ENCODE measurements at regions not wholly inside any gene's neighbourhood (a gene's known extent, or its start where the extent isn't known, plus 50 kb on each side); places are given as distances from the start of the nearest gene placed in this dataset.

- peak overlapping the region in 3 of 10 donors; percentile 4 to 51 (median 38) for H3K4me3 Mint-ChIP-seq
- no peaks in the 10 kb centered on the region for H3K27me3 Mint-ChIP-seq
- CTCF ChIA-PET: interaction anchor here (0.5 kb wide), 1 partner anchor 82 kb away, joined by 3 read pairs; no protein-coding TSS in a partner anchor
Observed at GRCh38 chr6:14729129-14729871, 516.6 kb upstream of the JARID2 start.

DNA sequence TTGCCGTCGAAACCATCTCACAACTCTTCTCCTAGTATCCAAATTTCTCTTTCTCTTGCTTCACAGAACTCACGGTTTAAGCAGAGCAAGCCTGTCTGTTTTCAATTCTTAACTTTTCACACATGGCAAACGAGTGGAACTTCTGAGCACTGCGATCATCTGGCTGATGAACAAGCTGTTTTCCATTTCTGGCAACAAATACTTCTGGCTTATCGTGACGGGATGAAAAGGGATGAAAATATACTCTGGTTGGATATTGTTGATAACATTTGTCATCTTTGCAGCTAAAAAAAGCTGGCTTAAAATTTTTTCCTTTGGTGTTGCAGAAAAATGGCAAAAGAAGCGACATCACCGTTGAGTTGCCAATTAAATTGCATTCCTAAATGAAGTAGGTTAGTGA lies 515.2 kb upstream of the JARID2 start:
- Mint-ChIP-seq H3K9me3 (peaks cover 0 to 12% (median 0%) of the 10 kb centered on the region in 11 donors), H3K36me3 (peaks cover 0 to 18% (median 0%) of the 10 kb centered on the region in 5 donors), H3K4me3 (no peak overlapping the region), H3K27me3 (no peaks in the 10 kb centered on the region), H3K27ac (no peak overlapping the region), H3K4me1 (peaks cover 35 to 63% (median 56%) of the 10 kb centered on the region in 7 donors)
- H3K36me3 ChIP-seq (ENCODE audit: control insufficient read depth in 2 of 3, insufficient read depth in 3 of 3, low read length in 3 of 3): no peaks in the 10 kb centered on the region
- ATAC-seq (no peak), DNase-seq (no peak)
- ChIA-PET CTCF (no interaction called here), POLR2A (no interaction called here)
- no peaks in the 10 kb centered on the region for H3K9me3 ChIP-seq (ENCODE audit: control insufficient read depth in 2 of 3, low read length in 3 of 3)
- no peak overlapping the region for H3K4me3 ChIP-seq (ENCODE audit: low read length)
- H3K4me1 ChIP-seq (ENCODE audit: control insufficient read depth in 2 of 2, insufficient read depth in 2 of 2, low read length in 2 of 2): peaks cover 30 to 34% of the 10 kb centered on the region in 2 donors
- intact Hi-C loops (cut with micrococcal nuclease): loop anchor here (5.0 to 10.0 kb wide), 4 partner anchors 57 to 694 kb away; partner anchors contain the start of gene JARID2 (in 2 of the 2)
- H3K27ac ChIP-seq (ENCODE audit: low read depth, low read length): no peak overlapping the region
- H3K27me3 ChIP-seq (ENCODE audit: control insufficient read depth in 2 of 2, insufficient read depth in 2 of 2, low read length in 2 of 2): no peaks in the 10 kb centered on the region

More at GRCh38 chr6:14729129-14729871, 516.6 kb upstream of the JARID2 start:
- POLR2A ChIA-PET: no interaction called here
- Mint-ChIP-seq H3K4me1 (peaks cover 30 to 49% (median 43%) of the 10 kb centered on the region in 7 donors), H3K9me3 (peaks cover 0 to 12% (median 0%) of the 10 kb centered on the region in 11 donors), H3K36me3 (peaks cover 0 to 15% (median 0%) of the 10 kb centered on the region in 5 donors), H3K27ac (peak overlapping the region in 3 of 9 donors; percentile 13 to 68 (median 58))
- DNase-seq (no peak), ATAC-seq (no peak)
- intact Hi-C loops (cut with micrococcal nuclease): no loop called here
- no peaks in the 10 kb centered on the region for H3K27me3 ChIP-seq (ENCODE audit: control insufficient read depth in 2 of 2, insufficient read depth in 2 of 2, low read length in 2 of 2)
- no peak overlapping the region for H3K4me3 ChIP-seq (ENCODE audit: low read length)
- H3K27ac ChIP-seq (ENCODE audit: low read depth, low read length): no peak overlapping the region
- peaks cover 16 to 23% of the 10 kb centered on the region in 2 donors for H3K4me1 ChIP-seq (ENCODE audit: control insufficient read depth in 2 of 2, insufficient read depth in 2 of 2, low read length in 2 of 2)
- H3K36me3 ChIP-seq (ENCODE audit: control insufficient read depth in 2 of 3, insufficient read depth in 3 of 3, low read length in 3 of 3): no peaks in the 10 kb centered on the region
- H3K9me3 ChIP-seq (ENCODE audit: control insufficient read depth in 2 of 3, low read length in 3 of 3): no peaks in the 10 kb centered on the region

DNA sequence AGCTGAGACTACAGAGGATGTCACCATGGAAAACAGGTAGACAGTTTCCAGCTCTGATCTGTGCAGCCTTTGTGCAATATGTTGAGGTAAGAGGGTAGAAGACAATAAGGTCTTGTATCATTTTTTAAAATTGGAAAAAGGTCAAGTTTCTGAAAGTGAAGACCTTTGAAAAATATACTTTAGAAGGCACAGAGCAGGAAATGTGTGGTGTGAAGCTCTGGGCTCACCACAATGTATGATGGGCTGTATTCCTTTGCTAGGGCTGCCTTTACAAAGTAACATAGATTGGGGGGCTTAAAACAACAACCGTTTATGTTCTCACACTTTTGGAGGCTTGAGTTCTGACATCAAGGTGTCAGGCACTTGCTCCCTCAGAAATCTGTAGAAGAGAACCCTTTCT lies 514.3 kb upstream of the JARID2 start:
- Mint-ChIP-seq H3K4me1 (peaks cover 35 to 72% (median 58%) of the 10 kb centered on the region in 7 donors), H3K9me3 (peaks cover 0 to 9% (median 0%) of the 10 kb centered on the region in 11 donors), H3K4me3 (peak overlapping the region in 3 of 10 donors; percentile 24 to 49 (median 42)), H3K27ac (peak overlapping the region in 5 of 9 donors; percentile 17 to 88 (median 70)), H3K27me3 (no peaks in the 10 kb centered on the region), H3K36me3 (peaks cover 0 to 19% (median 0%) of the 10 kb centered on the region in 5 donors)
- no peaks in the 10 kb centered on the region for H3K36me3 ChIP-seq (ENCODE audit: control insufficient read depth in 2 of 3, insufficient read depth in 3 of 3, low read length in 3 of 3)
- no peak overlapping the region for H3K27ac ChIP-seq (ENCODE audit: low read depth, low read length)
- no peak overlapping the region for H3K4me3 ChIP-seq (ENCODE audit: low read length)
- ChIA-PET POLR2A (no interaction called here), CTCF (no interaction called here)
- ATAC-seq: no peak
- intact Hi-C loops (cut with micrococcal nuclease): loop anchor here (2.0 to 10.0 kb wide), 5 partner anchors 17 to 693 kb away; partner anchors contain the start of gene JARID2 (in 2 of the 2)
- H3K27me3 ChIP-seq (ENCODE audit: control insufficient read depth in 2 of 2, insufficient read depth in 2 of 2, low read length in 2 of 2): no peaks in the 10 kb centered on the region
- H3K4me1 ChIP-seq (ENCODE audit: control insufficient read depth in 2 of 2, insufficient read depth in 2 of 2, low read length in 2 of 2): peaks cover 31 to 34% of the 10 kb centered on the region in 2 donors
- no peak for DNase-seq
- H3K9me3 ChIP-seq (ENCODE audit: control insufficient read depth in 2 of 3, low read length in 3 of 3): no peaks in the 10 kb centered on the region

GRCh38 chr6:14732226-14732843 lies 513.5 kb upstream of the JARID2 start:
- Mint-ChIP-seq H3K27me3 (no peaks in the 10 kb centered on the region), H3K4me1 (peaks cover 35 to 78% (median 63%) of the 10 kb centered on the region in 7 donors), H3K9me3 (peaks cover 0 to 8% (median 0%) of the 10 kb centered on the region in 11 donors), H3K36me3 (peaks cover 0 to 21% (median 0%) of the 10 kb centered on the region in 5 donors), H3K27ac (peak overlapping the region in 4 of 9 donors; percentile 0 to 88 (median 75)), H3K4me3 (peak overlapping the region in 9 of 10 donors; percentile 10 to 71 (median 44))
- Histone ChIP-seq H3K4me1 (ENCODE audit: control insufficient read depth in 2 of 2, insufficient read depth in 2 of 2, low read length in 2 of 2) (peaks cover 31 to 34% of the 10 kb centered on the region in 2 donors), H3K4me3 (ENCODE audit: low read length) (no peak overlapping the region), H3K27ac (ENCODE audit: low read depth, low read length) (no peak overlapping the region), H3K9me3 (ENCODE audit: control insufficient read depth in 2 of 3, low read length in 3 of 3) (no peaks in the 10 kb centered on the region), H3K36me3 (ENCODE audit: control insufficient read depth in 2 of 3, insufficient read depth in 3 of 3, low read length in 3 of 3) (no peaks in the 10 kb centered on the region), H3K27me3 (ENCODE audit: control insufficient read depth in 2 of 2, insufficient read depth in 2 of 2, low read length in 2 of 2) (no peaks in the 10 kb centered on the region)
- ChIA-PET POLR2A (no interaction called here), CTCF (no interaction called here)
- ATAC-seq: no peak
- intact Hi-C loops (cut with micrococcal nuclease): loop anchor here (2.0 to 10.0 kb wide), 5 partner anchors 16 to 692 kb away; partner anchors contain the start of gene JARID2 (in 2 of the 2)
- no peak for DNase-seq

- intact Hi-C loops (cut with micrococcal nuclease): loop anchor here (1.0 to 10.0 kb wide), 6 partner anchors 16 to 692 kb away; partner anchors contain the start of gene JARID2 (in 2 of the 2)
- Histone ChIP-seq H3K9me3 (ENCODE audit: control insufficient read depth in 2 of 3, low read length in 3 of 3) (no peaks in the 10 kb centered on the region), H3K4me3 (ENCODE audit: low read length) (no peak overlapping the region), H3K4me1 (ENCODE audit: control insufficient read depth in 2 of 2, insufficient read depth in 2 of 2, low read length in 2 of 2) (peaks cover 31 to 34% of the 10 kb centered on the region in 2 donors), H3K27me3 (ENCODE audit: control insufficient read depth in 2 of 2, insufficient read depth in 2 of 2, low read length in 2 of 2) (no peaks in the 10 kb centered on the region), H3K36me3 (ENCODE audit: control insufficient read depth in 2 of 3, insufficient read depth in 3 of 3, low read length in 3 of 3) (no peaks in the 10 kb centered on the region), H3K27ac (ENCODE audit: low read depth, low read length) (no peak overlapping the region)
- peak in 4 of 9 donors; percentile 8 to 60 (median 14) for DNase-seq
- ChIA-PET POLR2A (no interaction called here), CTCF (no interaction called here)
- Mint-ChIP-seq H3K27ac (peak overlapping the region in 6 of 9 donors; percentile 0 to 88 (median 42)), H3K4me3 (peak overlapping the region; percentile 5 to 71 (median 43)), H3K9me3 (peaks cover 0 to 8% (median 0%) of the 10 kb centered on the region in 11 donors), H3K36me3 (peaks cover 0 to 21% (median 0%) of the 10 kb centered on the region in 5 donors), H3K4me1 (peaks cover 36 to 76% (median 65%) of the 10 kb centered on the region in 7 donors), H3K27me3 (no peaks in the 10 kb centered on the region)
- peak; percentile 56 for ATAC-seq
Observed at GRCh38 chr6:14732844-14733757, 512.8 kb upstream of the JARID2 start.

- Histone ChIP-seq H3K36me3 (ENCODE audit: control insufficient read depth in 2 of 3, insufficient read depth in 3 of 3, low read length in 3 of 3) (no peaks in the 10 kb centered on the region), H3K4me1 (ENCODE audit: control insufficient read depth in 2 of 2, insufficient read depth in 2 of 2, low read length in 2 of 2) (peaks cover 31 to 34% of the 10 kb centered on the region in 2 donors), H3K27ac (ENCODE audit: low read depth, low read length) (no peak overlapping the region), H3K4me3 (ENCODE audit: low read length) (no peak overlapping the region), H3K9me3 (ENCODE audit: control insufficient read depth in 2 of 3, low read length in 3 of 3) (no peaks in the 10 kb centered on the region), H3K27me3 (ENCODE audit: control insufficient read depth in 2 of 2, insufficient read depth in 2 of 2, low read length in 2 of 2) (no peaks in the 10 kb centered on the region)
- Mint-ChIP-seq H3K27ac (peak overlapping the region in 5 of 9 donors; percentile 12 to 86 (median 70)), H3K4me3 (peak overlapping the region in 7 of 10 donors; percentile 3 to 72 (median 42)), H3K9me3 (peaks cover 0 to 9% (median 0%) of the 10 kb centered on the region in 11 donors), H3K36me3 (peaks cover 0 to 21% (median 0%) of the 10 kb centered on the region in 5 donors), H3K27me3 (no peaks in the 10 kb centered on the region), H3K4me1 (peaks cover 34 to 84% (median 71%) of the 10 kb centered on the region in 7 donors)
- ATAC-seq: no peak
- intact Hi-C loops (cut with micrococcal nuclease): loop anchor here (1.0 to 10.0 kb wide), 8 partner anchors 9 to 691 kb away; partner anchors contain the start of gene JARID2 (in 2 of the 2)
- no peak for DNase-seq
- CTCF ChIA-PET: no interaction called here
- POLR2A ChIA-PET: interaction anchor here (1.0 kb wide), 1 partner anchor 17 kb away, joined by 3 read pairs; no protein-coding TSS in a partner anchor
Observed at GRCh38 chr6:14734052-14734415, 511.8 kb upstream of the JARID2 start.

All from naive thymus-derived CD4-positive, alpha-beta T cell (primary cell).